Endothelial cell of umbilical vein (primary cell): ENCODE measurements at regions not wholly inside any gene's neighbourhood (a gene's known extent, or its start where the extent isn't known, plus 50 kb on each side); places are given as distances from the start of the nearest gene placed in this dataset.

Source experiments
- BruUV-seq: library from RNA; stranded (reverse); fragments of 400-500 nt; replicated peaks from 2 replicates; lab custom pipeline; 2021; lab: Mats Ljungman, UMichigan
- CTCF ChIA-PET: fragments of 300-600, 350-600 bp; sonication (Branson Sonifier 250); formaldehyde crosslinking; loops from one replicate; lab custom pipeline; 2021; ENCODE audit warnings: antibody characterized with exemption, inconsistent platforms; lab: Charles Lee
- POLR2A ChIA-PET: fragments of 300-600, 350-600 bp; sonication (Branson Sonifier 250); formaldehyde crosslinking; loops from one replicate; lab custom pipeline; 2021; ENCODE audit warnings: antibody characterized with exemption, inconsistent platforms; lab: Charles Lee
- DNase-seq: peaks from one replicate; pipeline ENCODE4 v3.0.0-alpha.2; 2011; ENCODE audit warnings: low read depth, low spot score
- FAIRE-seq: peaks from 2 replicates; lab custom pipeline; 2011; peaks lifted over from hg19 to GRCh38; lab: Jason Lieb, UNC
- H2AFZ ChIP-seq: 2 replicates; pipeline ENCODE4 v1.6.0; 2012; ENCODE audit warnings: low read depth, low read length, control low read depth, inconsistent platforms
- H3K27ac ChIP-seq: 2 replicates; pipeline ENCODE4 v1.5.1; 2011; ENCODE audit warnings: low read depth, mild to moderate bottlenecking, control low read depth, low read length, moderate library complexity; ENCODE audit not compliant: insufficient read depth
- H3K27me3 ChIP-seq, 2 experiments: 2 replicates each; pipeline versions ENCODE4 v1.6.0 to v1.6.1; 2011; ENCODE audit warnings: low read length in 2 of 2, mixed read lengths in 1 of 2; ENCODE audit not compliant: control insufficient read depth in 2 of 2, insufficient read depth in 2 of 2
- H3K36me3 ChIP-seq, 2 experiments: 2 replicates in 1 of 2; 3 replicates in 1 of 2; pipeline ENCODE4 v1.5.1; 2011; ENCODE audit warnings: low read length in 2 of 2, mild to moderate bottlenecking in 1 of 2, moderate library complexity in 1 of 2; ENCODE audit not compliant: control insufficient read depth in 2 of 2, insufficient read depth in 2 of 2; ENCODE audit errors: extremely low read depth in 1 of 2
- H3K4me1 ChIP-seq: 3 replicates; pipeline ENCODE4 v1.5.1; 2011; ENCODE audit warnings: mild to moderate bottlenecking, low read length; ENCODE audit not compliant: control insufficient read depth, insufficient read depth; ENCODE audit errors: extremely low read depth
- H3K4me2 ChIP-seq: 2 replicates; pipeline ENCODE4 v1.6.1; 2011; ENCODE audit warnings: low read length, control low read depth, mixed read lengths; ENCODE audit not compliant: insufficient read depth
- H3K4me3 ChIP-seq, 3 experiments: fragments of 200-600 bp in 1 of 3; sonication (generic), shearing (Covaris generic) in 1 of 3; replicated peaks in 1 of 3; 2 replicates each; pipeline ENCODE4 v1.5.1; 2011 to 2016; ENCODE audit warnings: control low read depth in 3 of 3, low read length in 3 of 3, mild to moderate bottlenecking in 2 of 3, inconsistent platforms in 1 of 3, low read depth in 1 of 3, moderate library complexity in 1 of 3; ENCODE audit not compliant: insufficient read depth in 1 of 3
- H3K79me2 ChIP-seq: 2 replicates; pipeline ENCODE4 v1.6.0; 2012; ENCODE audit warnings: low read length, inconsistent platforms; ENCODE audit not compliant: control insufficient read depth, insufficient read depth
- H3K9ac ChIP-seq: replicated peaks from 2 replicates; pipeline ENCODE3; 2011; ENCODE audit warnings: low read length, control low read depth; ENCODE audit not compliant: insufficient read depth; ENCODE audit errors: extremely low read depth
- H3K9me1 ChIP-seq: replicated peaks from 3 replicates; pipeline ENCODE4 v1.6.0; 2011; ENCODE audit warnings: mild to moderate bottlenecking, low read length; ENCODE audit not compliant: control insufficient read depth, insufficient read depth; ENCODE audit errors: extremely low read depth
- H3K9me3 ChIP-seq: replicated peaks from 2 replicates; pipeline ENCODE4 v1.5.1; 2012; ENCODE audit warnings: low read length, inconsistent platforms; ENCODE audit not compliant: control insufficient read depth, insufficient read depth
- H4K20me1 ChIP-seq: replicated peaks from 2 replicates; pipeline ENCODE3; 2011; ENCODE audit warnings: mild to moderate bottlenecking, low read length; ENCODE audit not compliant: control insufficient read depth, insufficient read depth; ENCODE audit errors: extremely low read depth
- CTCF ChIP-seq, 2 donors: IDR thresholded peaks; 1 replicate in 1 of 2; 2 replicates in 1 of 2; pipeline ENCODE4 v1.5.1; 2011; ENCODE audit warnings: low read length in 2 of 2, mild to moderate bottlenecking in 2 of 2, moderate library complexity in 2 of 2, control low read depth in 1 of 2, inconsistent platforms in 1 of 2, low read depth in 1 of 2; ENCODE audit not compliant: insufficient read depth in 1 of 2; ENCODE audit errors: extremely low read depth in 1 of 2
- EZH2 ChIP-seq: IDR thresholded peaks from 2 replicates; pipeline ENCODE4 v1.6.1; 2012; ENCODE audit warnings: borderline replicate concordance, low read depth, mild to moderate bottlenecking, moderate library complexity, low read length, inconsistent platforms; ENCODE audit not compliant: severe bottlenecking
- FOS ChIP-seq: IDR thresholded peaks from 2 replicates; pipeline ENCODE4 v1.6.1; 2011; ENCODE audit warnings: mild to moderate bottlenecking, low read length, moderate library complexity, borderline replicate concordance; ENCODE audit not compliant: insufficient read depth
- GATA2 ChIP-seq: IDR thresholded peaks from 2 replicates; pipeline ENCODE4 v1.7.0; 2011; ENCODE audit warnings: low read depth, mild to moderate bottlenecking, moderate library complexity, mixed read lengths, low read length; ENCODE audit not compliant: insufficient read length, insufficient read depth
- JUN ChIP-seq: IDR thresholded peaks from 2 replicates; pipeline ENCODE4 v1.6.1; 2011; ENCODE audit warnings: borderline replicate concordance, low read depth; ENCODE audit not compliant: insufficient read length, insufficient read depth
- MAX ChIP-seq: IDR thresholded peaks from 2 replicates; pipeline ENCODE4 v1.6.1; 2011; ENCODE audit not compliant: insufficient read depth, insufficient read length
- MYC ChIP-seq: IDR thresholded peaks from one replicate; pipeline ENCODE4 v1.6.1; 2011; ENCODE audit warnings: mild to moderate bottlenecking, low read depth, low read length
- POLR2A ChIP-seq: IDR thresholded peaks from 2 replicates; pipeline ENCODE4 v1.6.1; 2012; ENCODE audit warnings: low read depth, mild to moderate bottlenecking, control low read depth, low read length
- POLR2AphosphoS5 ChIP-seq: IDR thresholded peaks from 2 replicates; pipeline ENCODE4 v1.6.1; 2012; ENCODE audit warnings: low read depth, mild to moderate bottlenecking, control low read depth, low read length, moderate library complexity; ENCODE audit not compliant: insufficient read depth
- dilution Hi-C: fragments of 300-500 bp; cut with MboI; formaldehyde crosslinking; loops from one replicate; pipeline ENCODE4 v1.15.0; 2019; ENCODE audit warnings: low sequenced_read_pairs; ENCODE audit not compliant: extremely low pct_ligation_motif_present
- intact Hi-C: fragments of 100-400 bp; cut with micrococcal nuclease; formaldehyde crosslinking; loops from one replicate; pipeline ENCODE4 v1.10.0; 2022

GRCh38 chr2:189252991-189253675 is 73.6 kb upstream of the COL5A2 start:
- no TSS peak for BruUV-seq
- no peak overlapping the region for H3K4me2 ChIP-seq
- H3K9ac ChIP-seq = no peak overlapping the region
- intact Hi-C loops = no loop called here
- no peaks in the 10 kb centered on the region for H3K9me3 ChIP-seq
- no peaks in the 10 kb centered on the region for H3K36me3 ChIP-seq
- H3K27me3 ChIP-seq = no peaks in the 10 kb centered on the region
- dilution Hi-C loops = no loop called here
- ChIA-PET CTCF (interaction anchor here (0.8 to 1.0 kb wide), 2 partner anchors 8 to 75 kb away, joined by 3 to 4 read pairs; no protein-coding TSS in a partner anchor), POLR2A (interaction anchor here (0.6 kb wide), 1 partner anchor 34 kb away, joined by 3 read pairs; no protein-coding TSS in a partner anchor)
- TF ChIP-seq EZH2 (no peak), GATA2 (no peak), FOS (no peak), MYC (no peak), MAX (no peak), CTCF (IDR thresholded peaks at IDR 0.05; ENCODE audit: extremely low read depth in 1 of 2, insufficient read depth in 1 of 2, low read depth in 1 of 2, low read length in 2 of 2) (no peak), POLR2A (no peak), JUN (no peak), POLR2AphosphoS5 (no peak)
- H3K27ac ChIP-seq = no peak overlapping the region
- no peaks in the 10 kb centered on the region for H4K20me1 ChIP-seq
- no peaks in the 10 kb centered on the region for H3K79me2 ChIP-seq
- H3K4me3 ChIP-seq = no peak overlapping the region
- DNase-seq (peak; percentile 26), FAIRE-seq (peak; percentile 63)
- peak overlapping the region; percentile 48 for H2AFZ ChIP-seq
- peaks cover 2% of the 10 kb centered on the region for H3K4me1 ChIP-seq
- H3K9me1 ChIP-seq = no peaks in the 10 kb centered on the region
